Stimulated activated CD4-positive, alpha-beta T cell treated with anti-CD3 and anti-CD28 coated beads, Interleukin-1b, Interleukin-23, amount 100 ng/mL, for 48 hours (primary cell): ENCODE measurements at regions not wholly inside any gene's neighbourhood (a gene's known extent, or its start where the extent isn't known, plus 50 kb on each side); places are given as distances from the start of the nearest gene placed in this dataset.

ENCODE experiments used
- DNase-seq: peaks from one replicate; pipeline ENCODE4 v3.0.0-alpha.2; 2020

- no peak for DNase-seq
These were observed 210.5 kb upstream of the ANO3 start for GRCh38 chr11:26121466-26121865.

GRCh38 chr11:26126741-26127140, 205.2 kb upstream of the ANO3 start:
- DNase-seq: no peak

DNA sequence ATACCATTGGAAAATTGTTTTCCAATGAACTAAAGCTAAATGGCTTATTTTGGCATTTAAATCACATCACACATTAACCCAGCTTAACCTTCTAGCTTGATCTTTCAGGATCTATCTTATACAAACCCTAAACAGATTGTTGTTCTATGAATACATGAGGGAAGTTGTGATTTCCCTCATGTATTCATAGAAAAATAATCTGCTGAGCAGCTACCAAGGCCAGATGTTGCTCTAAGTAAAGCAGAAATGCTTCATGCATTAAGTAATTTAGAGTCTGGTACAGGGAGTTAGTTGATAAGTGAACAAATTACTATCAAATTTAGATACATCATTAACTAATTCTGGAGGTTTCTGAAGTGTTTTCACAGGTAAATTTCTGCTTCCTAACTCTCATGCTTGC, 204.6 kb upstream of the ANO3 start:
- DNase-seq: no peak

DNA sequence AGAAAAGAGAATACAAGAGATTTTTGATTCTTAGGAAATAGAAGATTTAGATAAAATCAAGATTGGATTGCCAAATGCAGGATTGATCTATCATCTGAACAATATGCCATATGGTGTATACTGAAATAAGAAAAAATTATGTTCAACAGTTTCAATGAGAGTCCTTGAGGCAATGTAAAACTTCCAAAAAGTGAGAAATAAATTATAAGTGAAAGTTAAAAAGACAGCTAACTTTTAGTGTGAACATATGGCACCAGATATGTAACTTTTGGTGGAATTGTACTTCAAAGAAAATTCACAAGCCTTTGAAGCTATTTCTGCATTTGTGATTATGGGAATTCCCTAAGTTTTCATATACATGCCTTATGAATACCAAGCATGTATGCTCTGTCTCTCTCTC, 200.5 kb upstream of the ANO3 start:
- no peak for DNase-seq

- no peak for DNase-seq
These were observed 197.9 kb upstream of the ANO3 start for GRCh38 chr11:26134053-26134452.

DNA sequence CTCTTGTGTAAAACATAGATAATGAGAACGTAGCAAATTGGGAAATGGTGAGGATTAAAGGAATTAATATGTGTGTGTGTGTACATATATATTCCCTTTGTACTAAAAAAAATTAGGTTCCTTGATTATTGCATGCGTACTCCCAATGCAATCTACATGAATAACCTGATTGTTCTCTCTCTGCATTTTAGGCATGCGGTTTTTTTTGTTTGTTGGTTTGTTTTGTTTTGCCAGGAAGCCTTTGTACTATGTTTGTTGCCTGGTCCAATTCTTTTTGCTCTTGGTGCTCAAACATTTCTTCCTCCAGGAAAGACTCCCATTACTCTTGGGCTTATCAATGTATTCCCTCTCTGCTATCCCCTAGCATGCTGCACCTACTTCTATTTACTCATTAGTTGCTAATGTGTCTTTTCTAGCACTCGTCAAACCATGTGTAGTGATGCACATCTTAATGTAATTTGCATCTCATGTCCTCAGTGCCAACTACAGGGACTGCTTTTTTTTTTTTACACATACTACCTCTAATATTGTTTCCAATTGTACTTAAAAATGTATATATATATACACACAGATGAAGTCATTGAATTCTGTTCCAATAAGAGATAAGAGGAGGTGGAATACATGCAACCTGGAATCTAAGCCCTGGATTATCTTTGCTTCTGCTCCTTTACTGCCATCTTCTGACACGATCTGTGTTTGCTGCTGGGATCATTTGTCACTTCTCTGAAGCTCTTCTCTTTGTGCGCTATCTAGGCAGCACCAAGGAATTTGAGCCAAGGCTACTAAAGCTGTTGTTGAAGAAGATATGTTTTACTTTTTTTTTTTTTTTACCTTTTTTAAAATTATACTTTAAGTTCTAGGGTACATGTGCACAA, 197.2 kb upstream of the ANO3 start:
- no peak for DNase-seq

GRCh38 chr11:26137651-26138050, 194.3 kb upstream of the ANO3 start:
- DNase-seq: no peak

- DNase-seq: no peak
These were observed 189.0 kb upstream of the ANO3 start for GRCh38 chr11:26142891-26143290.

DNA sequence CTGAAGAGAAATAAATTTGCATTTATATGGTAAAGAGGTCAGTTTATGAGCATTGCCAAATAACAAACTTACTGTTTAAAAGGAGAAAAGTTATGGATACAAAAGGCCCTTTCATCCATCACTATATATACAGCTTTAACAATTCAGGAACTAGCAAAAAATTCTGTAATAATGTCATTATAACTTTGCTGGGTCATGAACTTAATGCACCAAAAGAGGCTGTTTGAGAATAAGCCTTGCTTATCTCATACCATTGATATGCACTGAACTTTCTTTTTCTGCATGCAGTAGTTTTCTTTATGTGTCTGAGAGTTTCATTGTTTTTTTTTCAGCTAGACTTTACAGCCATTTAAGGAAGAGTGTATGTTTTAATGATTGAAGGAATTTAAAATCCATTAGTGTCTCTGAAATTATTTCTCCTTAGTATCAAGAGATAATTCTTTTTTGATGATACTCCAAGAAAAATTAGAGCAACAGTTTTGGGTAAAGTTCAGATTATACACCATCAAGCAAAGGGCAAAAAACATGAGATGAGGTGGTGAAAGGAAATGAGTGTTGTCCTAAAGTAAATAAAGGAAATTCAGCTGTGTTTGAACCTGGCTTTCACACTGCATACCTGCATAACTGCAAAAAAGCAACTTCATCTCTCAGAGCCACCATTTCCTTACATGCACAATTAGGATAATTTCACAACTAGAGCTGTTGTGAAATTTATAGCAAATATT, 188.2 kb upstream of the ANO3 start:
- no peak for DNase-seq

DNA sequence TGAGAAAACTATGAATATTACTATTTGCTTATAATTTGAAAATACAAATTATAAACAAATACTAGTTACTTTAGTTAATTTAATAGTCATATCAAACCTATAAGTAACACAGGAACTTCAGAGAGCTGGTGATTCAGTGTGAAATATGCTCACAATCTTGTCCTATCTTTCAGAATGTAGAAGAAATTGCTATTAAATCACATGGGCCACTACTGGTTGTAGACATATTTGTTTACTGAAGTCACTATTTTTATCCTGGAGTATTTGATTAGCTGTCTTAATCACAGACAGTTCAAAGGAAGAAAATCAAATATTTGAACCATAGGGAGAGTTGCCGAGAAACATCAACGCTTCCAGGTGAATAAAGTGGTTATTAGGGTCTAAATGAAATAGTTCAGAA, 187.6 kb upstream of the ANO3 start:
- no peak for DNase-seq

- no peak for DNase-seq
These were observed 187.0 kb upstream of the ANO3 start for GRCh38 chr11:26144911-26145310.

DNA sequence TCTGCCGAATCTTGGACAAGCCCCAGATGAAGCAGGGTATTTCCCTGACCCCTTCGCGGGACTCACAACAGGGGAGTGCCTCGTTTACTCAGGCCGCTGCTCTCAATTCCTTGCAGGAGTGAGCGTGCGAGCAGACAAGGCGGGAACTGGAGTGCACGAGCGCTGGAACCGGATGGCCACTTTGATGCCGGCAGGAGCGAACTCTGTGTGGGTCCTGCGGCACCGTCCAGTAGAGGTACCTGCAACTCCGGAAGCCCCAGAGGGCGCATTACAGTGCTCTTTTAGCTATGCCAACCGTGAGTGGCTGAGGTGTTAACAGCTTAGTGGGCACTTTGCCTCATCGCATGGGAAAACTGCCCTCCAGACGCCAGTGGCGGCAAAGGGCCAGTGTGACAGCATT, 182.3 kb upstream of the ANO3 start:
- DNase-seq: no peak

DNA sequence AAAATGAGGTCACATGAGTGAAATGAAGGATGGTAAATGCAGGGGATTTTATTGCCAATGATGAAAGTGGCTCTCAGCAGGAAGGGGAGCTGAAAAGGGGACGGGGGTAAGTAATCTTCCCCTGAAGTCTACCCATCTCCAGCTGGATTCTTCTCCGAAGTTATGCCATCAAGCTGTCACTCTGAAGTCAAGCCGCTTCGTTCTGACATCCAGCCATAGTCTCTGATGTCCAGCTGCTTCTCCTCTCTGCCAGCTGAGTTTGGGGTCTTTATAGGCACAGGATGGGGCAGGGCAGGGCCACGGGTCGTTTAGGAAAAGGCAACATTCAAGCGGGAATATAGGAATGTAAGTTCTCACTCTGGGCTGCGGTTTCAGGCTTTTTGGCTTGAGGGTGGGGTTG, 181.9 kb upstream of the ANO3 start:
- no peak for DNase-seq

DNA sequence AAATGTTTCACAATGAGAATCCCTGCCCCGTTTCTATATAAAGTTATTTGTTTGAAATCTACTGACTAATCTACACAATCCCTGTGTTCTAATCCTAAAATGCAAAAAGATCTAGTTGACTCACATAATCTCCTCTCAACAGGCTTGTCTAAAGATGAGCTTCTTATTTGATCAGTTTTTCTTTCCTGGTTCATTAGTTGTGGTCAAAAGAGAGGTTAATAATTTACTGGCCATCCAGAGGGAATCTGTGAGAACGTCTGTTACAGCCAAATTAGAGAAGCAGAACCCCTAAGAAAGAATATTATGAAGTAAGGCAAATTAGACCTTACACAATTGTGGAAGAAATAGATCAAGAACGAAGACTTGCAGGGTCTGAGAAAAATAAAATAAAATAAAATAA, 173.7 kb upstream of the ANO3 start:
- DNase-seq: no peak

- DNase-seq: no peak
These were observed 169.6 kb upstream of the ANO3 start for GRCh38 chr11:26162291-26162690.

DNA sequence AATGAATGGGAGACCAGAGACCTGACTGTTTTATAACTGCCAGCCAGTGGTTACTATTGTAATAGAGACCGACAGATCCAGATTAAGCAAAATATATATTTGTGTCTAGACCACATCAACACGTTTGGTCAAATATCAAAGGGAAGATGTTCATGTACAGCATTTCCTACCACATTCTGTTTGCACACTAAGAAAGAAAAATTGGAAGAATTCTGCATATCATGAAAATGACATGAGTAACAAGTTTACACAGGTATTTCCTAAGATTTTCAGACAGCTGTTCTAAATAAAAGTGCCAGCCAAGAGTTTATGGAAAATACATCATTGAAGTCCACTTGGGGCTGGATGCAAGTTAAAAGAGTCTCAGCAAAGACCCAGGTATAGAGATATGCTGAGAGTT, 145.5 kb upstream of the ANO3 start:
- DNase-seq: no peak

DNA sequence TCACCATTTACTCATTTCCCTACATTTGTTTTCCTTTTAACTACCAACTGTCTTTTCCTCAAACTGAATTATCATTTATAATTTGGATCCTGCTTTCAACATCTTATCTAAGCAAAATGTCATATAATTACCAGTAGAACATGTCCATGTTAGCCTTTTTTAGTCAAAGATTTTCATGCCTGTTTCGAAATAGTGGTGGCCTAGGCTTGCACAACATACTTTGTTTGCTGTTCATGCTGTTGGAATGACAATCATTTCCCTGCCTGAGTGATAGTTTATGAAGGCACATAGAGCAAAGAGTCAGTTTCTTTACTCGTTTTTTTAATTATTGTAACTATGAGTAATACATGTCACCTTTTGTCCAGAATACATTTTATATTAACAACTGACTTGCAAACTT, 144.3 kb upstream of the ANO3 start:
- no peak for DNase-seq

GRCh38 chr11:26188554-26188953, 143.4 kb upstream of the ANO3 start:
- no peak for DNase-seq

DNA sequence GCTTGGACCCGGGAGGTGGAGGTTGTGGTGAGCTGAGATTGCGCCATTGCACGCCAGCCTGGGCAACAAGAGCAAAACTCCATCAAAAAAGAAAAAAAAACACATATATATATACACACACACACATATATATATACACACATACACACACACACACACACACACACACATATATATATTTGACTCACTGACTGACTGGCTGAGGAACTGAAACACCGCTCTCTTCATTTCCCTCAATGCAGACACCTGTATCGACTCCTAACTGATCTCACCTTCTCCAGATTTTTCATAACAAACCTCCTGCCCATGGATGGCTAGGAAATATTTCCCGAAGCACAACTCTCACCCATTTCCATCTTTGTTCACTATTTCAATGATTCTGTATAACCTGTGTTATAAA, 140.7 kb upstream of the ANO3 start:
- DNase-seq: no peak

DNA sequence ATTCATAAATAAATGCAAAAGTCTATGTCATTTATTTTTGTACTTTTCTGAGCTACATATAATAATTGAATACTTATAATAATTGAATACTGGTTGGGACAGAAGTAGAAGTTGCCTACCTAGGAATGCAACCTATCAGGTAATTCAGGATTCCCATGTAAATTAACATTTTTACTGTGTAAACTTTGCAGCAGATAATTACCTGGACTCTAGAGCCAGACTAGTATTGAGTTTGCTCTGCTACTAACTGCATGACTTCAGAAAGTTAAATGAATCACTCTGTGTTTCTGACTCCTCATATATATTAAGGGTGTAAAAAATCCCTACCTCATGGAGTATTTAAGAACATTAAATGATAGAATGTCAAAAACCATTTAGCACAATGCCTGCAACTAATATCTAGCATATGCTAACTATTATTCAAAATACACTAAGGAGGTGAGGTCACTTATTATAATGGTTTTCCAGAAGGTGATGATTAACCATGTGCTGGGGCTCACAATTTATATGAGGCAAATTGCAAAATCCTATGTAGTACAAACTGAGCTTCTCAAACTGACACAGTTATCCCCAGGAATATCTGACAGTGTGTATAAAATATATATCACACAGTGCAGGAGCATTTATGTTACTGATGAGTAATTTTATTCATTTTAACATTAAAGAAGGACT, 138.1 kb upstream of the ANO3 start:
- no peak for DNase-seq

DNA sequence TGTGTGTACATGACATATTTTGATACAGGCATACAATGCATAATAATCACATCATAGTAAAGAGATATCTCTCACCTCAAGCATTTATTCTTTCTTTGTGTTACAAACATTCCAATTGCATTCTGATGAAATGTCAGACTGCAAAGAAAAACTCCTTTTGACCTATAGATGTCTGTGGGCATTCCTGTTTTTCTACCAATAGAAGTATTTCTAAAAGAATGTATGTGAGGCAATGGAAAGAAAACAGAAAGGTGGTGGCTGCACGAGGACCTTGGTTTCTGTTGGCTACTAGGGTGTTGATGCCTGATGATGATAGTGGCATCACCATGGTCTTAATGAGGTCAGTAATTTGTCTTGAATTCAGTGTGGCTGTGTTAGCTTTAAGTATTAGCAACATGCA, 137.0 kb upstream of the ANO3 start:
- DNase-seq: no peak

DNA sequence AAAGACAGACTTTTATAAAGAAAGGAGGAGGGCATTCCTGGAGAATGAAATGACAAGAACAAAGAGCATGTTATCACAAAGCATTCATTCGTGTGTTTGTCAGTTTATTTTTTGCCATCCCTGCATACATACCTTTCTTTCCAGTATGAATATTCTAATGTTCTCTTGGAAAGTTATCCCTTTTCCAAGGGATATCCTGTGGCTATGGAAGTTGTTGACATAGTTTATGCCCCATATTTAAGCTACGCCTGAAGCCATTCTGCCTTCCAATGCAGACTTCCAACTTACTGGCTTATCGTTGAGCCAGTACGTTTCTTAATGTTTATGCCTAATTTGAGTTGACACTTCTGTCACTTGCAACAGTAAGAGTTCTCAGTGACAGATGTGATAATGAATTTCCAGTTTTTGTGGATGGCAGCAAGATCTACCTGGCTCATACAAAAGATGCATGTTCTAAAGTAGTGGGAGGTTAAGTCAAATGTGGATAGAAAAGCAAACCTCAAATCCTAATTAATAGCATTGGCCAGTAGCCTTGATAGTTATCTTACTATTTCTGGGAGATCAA, 133.3 kb upstream of the ANO3 start:
- no peak for DNase-seq

DNA sequence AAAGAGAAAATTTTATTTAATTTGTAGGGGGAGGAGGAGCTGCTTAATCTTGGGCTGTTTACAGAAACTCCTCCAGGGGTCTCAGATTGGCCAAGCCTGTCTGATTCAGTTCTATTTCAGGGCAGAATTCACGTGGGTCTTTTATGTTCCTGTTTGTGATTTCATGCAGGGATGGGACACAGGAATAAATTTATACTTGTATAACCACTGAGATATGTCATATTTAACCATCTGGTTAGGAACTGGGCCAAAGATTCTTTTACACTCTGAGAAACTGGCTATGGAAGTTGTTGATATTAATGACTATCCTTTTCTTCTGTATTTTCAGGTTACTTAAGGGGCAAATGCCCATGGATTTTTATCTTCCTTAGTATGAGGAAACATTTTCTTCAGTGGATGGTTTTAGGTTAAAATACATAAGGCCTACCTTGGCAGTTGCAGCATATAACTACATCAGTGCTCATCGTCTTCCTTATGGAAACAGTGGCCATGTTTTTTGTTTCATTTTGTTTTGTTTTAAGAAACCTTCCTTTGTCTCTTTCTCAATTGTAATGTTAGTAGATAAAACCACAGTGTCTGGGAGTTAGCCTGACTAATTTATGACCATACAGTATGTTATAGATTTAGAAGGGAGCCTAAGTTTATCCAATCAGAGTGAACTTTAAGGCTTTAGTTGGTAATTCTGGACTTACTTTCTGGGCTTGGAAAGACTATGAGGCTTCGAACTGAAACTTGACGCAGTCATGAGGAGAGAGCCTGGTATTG, 132.4 kb upstream of the ANO3 start:
- no peak for DNase-seq
